ENCODE measurements at regions not wholly inside any gene's neighbourhood (a gene's known extent, or its start where the extent isn't known, plus 50 kb on each side); places are given as distances from the start of the nearest gene placed in this dataset.
A peak's percentile ranks its signal among the peaks of the same experiment; 100 is the strongest.

DNA sequence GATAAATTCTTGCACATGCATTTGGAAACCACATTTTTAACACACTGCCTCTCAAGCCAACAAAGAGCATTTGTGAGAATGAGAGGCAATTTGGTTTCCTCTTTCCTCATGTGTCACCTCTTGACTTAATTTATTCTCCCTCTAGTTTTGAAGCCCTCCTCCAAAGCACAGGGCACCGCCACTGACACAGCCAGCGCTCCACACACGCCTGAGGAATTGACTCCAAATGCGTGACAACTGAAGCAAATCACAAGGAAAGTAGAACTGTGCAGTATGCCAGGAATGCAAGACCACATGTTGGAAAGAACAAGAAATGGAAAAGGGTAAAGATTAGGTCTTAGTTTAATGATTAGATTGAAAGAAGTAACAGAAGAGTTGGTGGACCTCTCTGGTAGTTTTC lies 173.3 kb downstream of the LSM5 start:
- Histone ChIP-seq H3K27ac (no peak overlapping the region), H3F3A (ENCODE audit: insufficient read depth, low read depth) (no peaks in the 10 kb centered on the region), H3K4me2 (no peak overlapping the region), H3K9me3 (ENCODE audit: insufficient read depth, low read depth) (no peaks in the 10 kb centered on the region), H3K79me2 (ENCODE audit: low read depth) (no peaks in the 10 kb centered on the region), H3K4me1 (replicated peaks; ENCODE audit: insufficient read depth) (no peaks in the 10 kb centered on the region), H3K36me3 (ENCODE audit: low read depth) (no peaks in the 10 kb centered on the region), H4K20me1 (ENCODE audit: insufficient read depth) (no peaks in the 10 kb centered on the region), H2AFZ (no peak overlapping the region), H3K27me3 (ENCODE audit: insufficient read depth, low read depth) (peaks cover 59% of the 10 kb centered on the region), H3K4me3 (no peak overlapping the region), H3K9me2 (ENCODE audit: insufficient read depth) (no peaks in the 10 kb centered on the region)
- no TSS peak for BruUV-seq (replicated peaks)
- ChIA-PET POLR2A (ENCODE audit: unreplicated experiment) (no interaction called here), CTCF (no interaction called here)
- intact Hi-C loops (cut with micrococcal nuclease; ENCODE audit: unreplicated experiment), result no loop called here
- TF ChIP-seq, protein P1, sequence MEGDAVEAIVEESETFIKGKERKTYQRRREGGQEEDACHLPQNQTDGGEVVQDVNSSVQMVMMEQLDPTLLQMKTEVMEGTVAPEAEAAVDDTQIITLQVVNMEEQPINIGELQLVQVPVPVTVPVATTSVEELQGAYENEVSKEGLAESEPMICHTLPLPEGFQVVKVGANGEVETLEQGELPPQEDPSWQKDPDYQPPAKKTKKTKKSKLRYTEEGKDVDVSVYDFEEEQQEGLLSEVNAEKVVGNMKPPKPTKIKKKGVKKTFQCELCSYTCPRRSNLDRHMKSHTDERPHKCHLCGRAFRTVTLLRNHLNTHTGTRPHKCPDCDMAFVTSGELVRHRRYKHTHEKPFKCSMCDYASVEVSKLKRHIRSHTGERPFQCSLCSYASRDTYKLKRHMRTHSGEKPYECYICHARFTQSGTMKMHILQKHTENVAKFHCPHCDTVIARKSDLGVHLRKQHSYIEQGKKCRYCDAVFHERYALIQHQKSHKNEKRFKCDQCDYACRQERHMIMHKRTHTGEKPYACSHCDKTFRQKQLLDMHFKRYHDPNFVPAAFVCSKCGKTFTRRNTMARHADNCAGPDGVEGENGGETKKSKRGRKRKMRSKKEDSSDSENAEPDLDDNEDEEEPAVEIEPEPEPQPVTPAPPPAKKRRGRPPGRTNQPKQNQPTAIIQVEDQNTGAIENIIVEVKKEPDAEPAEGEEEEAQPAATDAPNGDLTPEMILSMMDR (conservative IDR thresholded peaks at IDR 0.05), result no peak
- no peak for DNase-seq

DNA sequence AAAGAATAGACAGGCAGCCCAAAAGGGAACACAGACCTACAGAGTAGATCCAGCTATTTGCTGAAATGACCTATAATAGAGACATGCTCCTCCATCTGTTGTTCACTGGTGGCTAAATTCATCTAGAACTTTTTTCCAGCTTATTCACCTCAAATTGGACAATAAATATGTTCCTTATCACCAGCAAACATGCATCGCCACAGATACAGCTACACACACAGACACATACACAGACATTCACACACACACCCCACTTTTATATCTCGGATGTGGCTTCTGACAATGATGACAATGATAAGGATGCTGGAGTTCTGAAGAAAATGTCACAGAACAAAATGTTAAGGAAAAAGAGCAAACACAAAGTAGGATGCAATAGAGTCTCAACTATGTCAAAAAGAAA lies 175.4 kb downstream of the LSM5 start:
- H3K9me3 ChIP-seq (ENCODE audit: insufficient read depth, low read depth), result no peaks in the 10 kb centered on the region
- POLR2A ChIA-PET (ENCODE audit: unreplicated experiment), result no interaction called here
- intact Hi-C loops (cut with micrococcal nuclease; ENCODE audit: unreplicated experiment), result no loop called here
- no peak overlapping the region for H2AFZ ChIP-seq
- no peak overlapping the region for H3K27ac ChIP-seq
- H3K4me2 ChIP-seq, result no peak overlapping the region
- no peaks in the 10 kb centered on the region for H4K20me1 ChIP-seq (ENCODE audit: insufficient read depth)
- no peak overlapping the region for H3K4me3 ChIP-seq
- no peak for DNase-seq
- H3F3A ChIP-seq (ENCODE audit: insufficient read depth, low read depth), result no peaks in the 10 kb centered on the region
- H3K36me3 ChIP-seq (ENCODE audit: low read depth), result no peaks in the 10 kb centered on the region
- peaks cover 39% of the 10 kb centered on the region for H3K27me3 ChIP-seq (ENCODE audit: insufficient read depth, low read depth)
- H3K9me2 ChIP-seq (ENCODE audit: insufficient read depth), result no peaks in the 10 kb centered on the region
- CTCF ChIA-PET, result no interaction called here
- no peaks in the 10 kb centered on the region for H3K79me2 ChIP-seq (ENCODE audit: low read depth)
- TF ChIP-seq, protein P1 (conservative IDR thresholded peaks at IDR 0.05), result no peak
- TF ChIP-seq EZH2 (IDR thresholded peaks at IDR 0.05; ENCODE audit: low read depth), result no peak
- no peaks in the 10 kb centered on the region for H3K4me1 ChIP-seq (replicated peaks; ENCODE audit: insufficient read depth)
- BruUV-seq (replicated peaks), result no TSS peak

DNA sequence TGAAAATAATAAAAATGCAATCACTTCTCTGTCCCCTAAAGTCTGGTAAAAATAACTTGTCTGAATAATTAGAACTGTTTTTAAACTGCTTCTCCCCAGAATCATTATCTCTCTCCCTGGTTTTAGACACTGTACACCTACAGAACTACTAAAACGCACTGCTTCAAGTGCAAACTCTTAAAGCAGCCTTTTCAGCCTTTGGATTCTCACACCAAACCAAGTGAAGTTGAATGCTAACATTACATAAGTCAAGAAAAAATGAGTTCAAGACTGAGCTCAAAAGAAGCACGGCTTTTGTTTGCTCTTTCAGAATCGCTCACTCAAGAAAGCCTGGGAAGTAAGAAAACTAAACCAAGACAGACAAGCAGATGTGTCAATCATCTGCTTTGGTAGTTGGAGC lies 188.8 kb downstream of the LSM5 start:
- ChIA-PET POLR2A (ENCODE audit: unreplicated experiment) (no interaction called here), CTCF (no interaction called here)
- Histone ChIP-seq H3K27me3 (ENCODE audit: insufficient read depth, low read depth) (peaks cover 48% of the 10 kb centered on the region), H3K79me2 (ENCODE audit: low read depth) (no peaks in the 10 kb centered on the region), H3K9me3 (ENCODE audit: insufficient read depth, low read depth) (no peaks in the 10 kb centered on the region), H3K4me2 (no peak overlapping the region), H3K9me2 (ENCODE audit: insufficient read depth) (no peaks in the 10 kb centered on the region), H2AFZ (0 out of 2 replicates have a peak overlapping the region, but pooled peaks have one; percentile 5), H3K27ac (no peak overlapping the region), H3F3A (ENCODE audit: insufficient read depth, low read depth) (no peaks in the 10 kb centered on the region), H3K4me1 (replicated peaks; ENCODE audit: insufficient read depth) (no peaks in the 10 kb centered on the region), H4K20me1 (ENCODE audit: insufficient read depth) (no peaks in the 10 kb centered on the region), H3K36me3 (ENCODE audit: low read depth) (no peaks in the 10 kb centered on the region), H3K4me3 (no peak overlapping the region)
- TF ChIP-seq, protein P1 (conservative IDR thresholded peaks at IDR 0.05), result no peak
- no peak for TF ChIP-seq EZH2 (IDR thresholded peaks at IDR 0.05; ENCODE audit: low read depth)
- BruUV-seq (replicated peaks), result no TSS peak
- DNase-seq, result no peak
- intact Hi-C loops (cut with micrococcal nuclease; ENCODE audit: unreplicated experiment), result no loop called here
